ENCODE measurements at regions not wholly inside any gene's neighbourhood (a gene's known extent, or its start where the extent isn't known, plus 50 kb on each side); places are given as distances from the start of the nearest gene placed in this dataset.

GRCh38 chr11:80103142-80103859, 662.5 kb upstream of the TENM4 start (continued):
- no peak for TF ChIP-seq E2F2 (CRISPR knock-in tag; IDR thresholded peaks at IDR 0.05; ENCODE audit: borderline replicate concordance)
- no peak for TF ChIP-seq HNRNPUL1 (IDR thresholded peaks at IDR 0.05; ENCODE audit: low read depth, low read length)
- no peak for TF ChIP-seq GMEB2 (CRISPR knock-in tag; IDR thresholded peaks at IDR 0.05; ENCODE audit: low read depth)

GRCh38 chr11:80097146-80097545, 656.3 kb upstream of the TENM4 start:
- Histone ChIP-seq H3K4me2 (ENCODE audit: low read depth, low read length) (no peak overlapping the region), H3K27ac (ENCODE audit: extremely low read length, insufficient read depth, low read length) (no peak overlapping the region), H3K9ac (ENCODE audit: insufficient read depth, low read depth, low read length) (no peak overlapping the region), H3K9me3 (ENCODE audit: low read length) (no peaks in the 10 kb centered on the region), H2AFZ (ENCODE audit: low read length) (no peak overlapping the region), H3K4me1 (ENCODE audit: insufficient read depth, low read length) (no peaks in the 10 kb centered on the region), H3K79me2 (ENCODE audit: insufficient read depth, low read length) (no peaks in the 10 kb centered on the region), H4K20me1 (ENCODE audit: insufficient read depth, low read length) (no peaks in the 10 kb centered on the region), H3K36me3 (replicated peaks in 1 of 2; ENCODE audit: control insufficient read depth in 1 of 2, insufficient read depth in 2 of 2, low read length in 2 of 2) (no peaks in the 10 kb centered on the region), H3K27me3 (ENCODE audit: control insufficient read depth in 1 of 2, insufficient read depth in 2 of 2, low read length in 2 of 2) (no peaks in the 10 kb centered on the region), H3K4me3 (replicated peaks in 1 of 3; ENCODE audit: insufficient read depth in 1 of 3, low read depth in 2 of 3, low read length in 3 of 3) (no peak overlapping the region)
- TF ChIP-seq FIP1L1 (IDR thresholded peaks at IDR 0.05; ENCODE audit: borderline replicate concordance, insufficient read depth, low read depth, low read length) (no peak), ZNF367 (CRISPR knock-in tag; IDR thresholded peaks at IDR 0.05; ENCODE audit: borderline replicate concordance) (no peak), KMT2A (CRISPR knock-in tag; IDR thresholded peaks at IDR 0.05) (no peak), ZNF101 (CRISPR knock-in tag; IDR thresholded peaks at IDR 0.05; ENCODE audit: borderline replicate concordance, low read depth) (no peak), PAWR (CRISPR knock-in tag; IDR thresholded peaks at IDR 0.05; ENCODE audit: borderline replicate concordance) (no peak), CREBL2 (CRISPR knock-in tag; IDR thresholded peaks at IDR 0.05; ENCODE audit: borderline replicate concordance) (no peak), ATF7-NPFF (CRISPR knock-in tag; IDR thresholded peaks at IDR 0.05; ENCODE audit: low read depth) (no peak)
- POLR2A ChIA-PET = no interaction called here
- FAIRE-seq (no peak), ATAC-seq (no peak), DNase-seq (ENCODE audit: low spot score) (no peak)
- no TSS peak for BruUV-seq (replicated peaks)
- in situ Hi-C loops (cut with HindIII; ENCODE audit: extremely low pct_ligation_motif_present, low pct_unique_long_range_greater_than_20kb) (no loop called here), intact Hi-C loops (cut with micrococcal nuclease; ENCODE audit: unreplicated experiment) (no loop called here)
- CTCF ChIA-PET (ENCODE audit: low intra/inter-chr PET ratio, low total read pairs) = no interaction called here
- WGBS (ENCODE audit: low lambda C conversion rate) = 40% methylated on average over 4 of the region's 4 CpGs
